HCT116 (cell line): ENCODE measurements at regions not wholly inside any gene's neighbourhood (a gene's known extent, or its start where the extent isn't known, plus 50 kb on each side); places are given as distances from the start of the nearest gene placed in this dataset.
"Not testable (repeated sequence)": the region's sequence is repeated elsewhere in the genome, so short reads cannot be mapped to it uniquely, and the experiment has no call there.

ENCODE experiments used
- EZH2 ChIP-seq: fragments of 200-600 bp; sonication (generic); IDR thresholded peaks from 2 replicates; pipeline ENCODE4 v1.6.1; 2017; ENCODE audit warnings: antibody characterized with exemption, mixed run types
- POLR2AphosphoS5 ChIP-seq: IDR thresholded peaks from 2 replicates; pipeline ENCODE4 v1.6.1; 2011; ENCODE audit warnings: mild to moderate bottlenecking, low read depth, low read length, moderate library complexity

DNA sequence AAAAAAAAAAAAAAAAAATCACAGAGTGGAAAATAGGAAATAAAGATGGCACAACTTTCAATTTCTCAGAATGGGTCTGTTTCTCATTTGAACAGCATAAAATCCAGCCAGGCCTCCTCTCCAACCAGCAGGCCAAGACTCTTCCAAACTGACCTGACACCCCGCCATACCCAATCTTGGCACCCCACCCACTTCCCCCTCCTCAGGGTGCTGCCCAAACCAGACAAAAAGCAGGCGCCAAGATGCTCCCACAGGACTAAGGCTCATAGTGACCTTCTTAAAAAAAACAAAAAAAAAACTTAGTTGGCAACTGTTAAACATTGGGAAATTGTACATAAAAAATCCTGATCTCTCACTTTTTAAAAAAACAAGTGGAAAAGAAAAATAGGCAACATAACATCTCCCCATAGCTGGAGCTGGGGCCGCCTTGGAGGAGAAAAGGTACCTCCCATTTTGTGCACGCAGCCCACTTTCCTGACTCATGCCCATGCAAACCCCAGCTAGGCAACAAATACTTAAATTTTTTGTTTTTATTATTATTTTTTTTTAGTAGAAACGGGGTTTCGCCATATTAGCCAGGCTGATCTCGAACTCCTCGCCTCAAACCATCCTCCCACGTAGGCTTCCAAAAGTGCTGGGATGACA, 124.9 kb upstream of the RRN3 start:
- TF ChIP-seq EZH2, POLR2AphosphoS5: not testable (repeated sequence)
